Karpas-422 (cell line): ENCODE measurements at regions not wholly inside any gene's neighbourhood (a gene's known extent, or its start where the extent isn't known, plus 50 kb on each side); places are given as distances from the start of the nearest gene placed in this dataset.
"Not testable (repeated sequence)": the region's sequence is repeated elsewhere in the genome, so short reads cannot be mapped to it uniquely, and the experiment has no call there.

Experiments
- DNase-seq: peaks from one replicate; pipeline ENCODE4 v3.0.0-alpha.2; 2015
- H2AFZ ChIP-seq: fragments of 200-600 bp; sonication (generic); 2 replicates; pipeline ENCODE4 v1.6.1; 2014; ENCODE audit warnings: antibody characterized with exemption, low read length, mixed read lengths
- H3K27ac ChIP-seq: fragments of 200-600 bp; sonication (generic); 2 replicates; pipeline ENCODE4 v1.5.1; 2014; ENCODE audit warnings: mild to moderate bottlenecking, low read length, moderate library complexity
- H3K27me3 ChIP-seq: fragments of 200-600 bp; sonication (generic); 2 replicates; pipeline ENCODE4 v1.6.1; 2014; ENCODE audit warnings: low read length, mixed read lengths
- H3K36me3 ChIP-seq: fragments of 200-600 bp; sonication (generic); 2 replicates; pipeline ENCODE4 v1.6.1; 2014; ENCODE audit warnings: low read length, mixed read lengths; ENCODE audit not compliant: insufficient read depth
- H3K4me1 ChIP-seq: fragments of 200-600 bp; sonication (generic); 2 replicates; pipeline ENCODE4 v1.6.1; 2014; ENCODE audit warnings: mild to moderate bottlenecking, low read length, mixed read lengths
- H3K4me2 ChIP-seq: fragments of 200-600 bp; sonication (generic); 2 replicates; pipeline ENCODE4 v1.6.1; 2014; ENCODE audit warnings: low read length, low read depth, mild to moderate bottlenecking; ENCODE audit not compliant: poor library complexity, severe bottlenecking
- H3K4me3 ChIP-seq: fragments of 200-600 bp; sonication (generic); 2 replicates; pipeline ENCODE4 v1.5.1; 2014; ENCODE audit warnings: mild to moderate bottlenecking, antibody characterized with exemption, low read length, mixed read lengths
- H3K79me2 ChIP-seq: fragments of 200-600 bp; sonication (generic); 2 replicates; pipeline ENCODE4 v1.6.1; 2014; ENCODE audit warnings: mild to moderate bottlenecking, low read length, mixed read lengths
- H3K9ac ChIP-seq: fragments of 200-600 bp; sonication (generic); 2 replicates; pipeline ENCODE4 v1.6.0; 2014; ENCODE audit warnings: low read length
- H3K9me2 ChIP-seq: fragments of 200-600 bp; sonication (generic), shearing (Covaris generic); replicated peaks from 2 replicates; pipeline ENCODE4 v1.6.0; 2014; ENCODE audit warnings: mild to moderate bottlenecking, low read length, moderate library complexity; ENCODE audit not compliant: insufficient read depth
- H3K9me3 ChIP-seq: fragments of 300-700, 200-600 bp; sonication (generic); 2 replicates; pipeline ENCODE4 v1.6.1; 2014; ENCODE audit warnings: low read length, mixed read lengths
- H4K20me1 ChIP-seq: fragments of 200-600 bp; sonication (generic); 2 replicates; pipeline ENCODE4 v1.6.1; 2014; ENCODE audit warnings: mild to moderate bottlenecking, antibody characterized with exemption, low read length, low read depth; ENCODE audit not compliant: insufficient read depth

DNA sequence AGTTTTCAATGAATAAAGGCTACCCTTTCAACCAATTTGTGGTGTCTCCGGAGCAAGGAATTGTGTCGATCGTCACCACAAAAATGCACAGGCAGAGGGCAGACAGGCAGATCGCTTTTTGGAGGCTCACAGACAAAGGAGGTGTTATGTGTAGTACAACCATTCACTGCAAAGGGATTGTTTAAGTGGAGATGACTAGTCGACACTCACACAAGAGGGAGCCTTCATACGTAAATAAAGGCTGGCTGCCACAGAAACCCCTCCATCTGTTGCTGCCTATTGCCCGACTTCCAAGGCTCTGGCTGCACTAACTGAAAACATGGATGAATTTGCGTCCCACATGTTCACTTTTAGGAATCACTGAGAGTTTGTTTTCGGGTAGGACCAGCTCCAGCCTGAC is 281.1 kb downstream of the NKX6-1 start:
- no peak overlapping the region for H3K4me3 ChIP-seq
- no peak overlapping the region for H3K4me2 ChIP-seq
- H3K27me3 ChIP-seq, result no peaks in the 10 kb centered on the region
- H3K36me3 ChIP-seq, result no peaks in the 10 kb centered on the region
- H2AFZ ChIP-seq, result no peak overlapping the region
- peaks cover 8% of the 10 kb centered on the region for H3K4me1 ChIP-seq
- no peak overlapping the region for H3K9ac ChIP-seq
- H3K9me3 ChIP-seq, result no peaks in the 10 kb centered on the region
- H4K20me1 ChIP-seq, result no peaks in the 10 kb centered on the region
- DNase-seq, result no peak
- no peaks in the 10 kb centered on the region for H3K9me2 ChIP-seq
- H3K27ac ChIP-seq, result no peak overlapping the region
- no peaks in the 10 kb centered on the region for H3K79me2 ChIP-seq

DNA sequence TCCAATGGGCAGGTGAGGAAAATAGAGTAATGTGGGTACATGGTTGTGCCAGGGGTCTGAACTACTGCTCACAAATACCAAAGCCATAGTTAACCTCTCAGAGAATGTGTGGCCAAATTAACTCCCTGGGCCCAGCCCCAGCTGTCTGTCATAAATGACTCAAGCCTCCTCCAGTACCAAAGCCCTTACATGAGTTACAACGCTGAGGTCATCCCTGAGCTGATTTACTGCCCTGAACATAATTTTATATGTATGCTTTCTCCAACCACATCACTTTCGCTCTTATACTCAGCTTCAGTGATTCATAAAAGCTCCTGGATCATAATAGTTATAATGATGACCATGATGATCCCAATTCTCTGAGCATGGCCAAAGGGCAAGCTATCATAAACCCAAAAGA is 283.9 kb downstream of the NKX6-1 start:
- Histone ChIP-seq H2AFZ (no peak overlapping the region), H3K36me3 (no peaks in the 10 kb centered on the region), H3K27me3 (no peaks in the 10 kb centered on the region), H4K20me1 (no peaks in the 10 kb centered on the region), H3K9ac (no peak overlapping the region), H3K4me2 (no peak overlapping the region), H3K79me2 (no peaks in the 10 kb centered on the region), H3K4me3 (no peak overlapping the region), H3K9me2 (no peaks in the 10 kb centered on the region), H3K9me3 (no peaks in the 10 kb centered on the region), H3K27ac (no peak overlapping the region), H3K4me1 (no peaks in the 10 kb centered on the region)
- DNase-seq, result no peak

DNA sequence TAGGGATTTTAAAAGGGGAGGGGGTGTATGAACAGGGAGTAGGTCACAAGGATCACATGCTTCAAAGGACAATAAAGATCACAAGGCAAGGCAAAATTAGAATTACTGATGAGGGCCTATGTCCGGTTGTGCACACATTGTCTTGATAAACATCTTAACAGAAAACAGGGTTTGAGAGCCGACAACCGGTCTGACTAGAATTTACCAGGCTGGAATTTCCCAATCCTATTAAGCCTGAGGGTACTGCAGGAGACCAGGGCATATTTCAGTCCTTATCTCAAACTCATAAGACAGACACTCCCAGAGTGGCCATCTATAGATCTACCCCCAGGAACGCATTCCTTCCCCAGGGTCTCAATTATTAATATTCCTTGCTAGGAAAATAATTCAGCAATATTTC is 292.9 kb downstream of the NKX6-1 start:
- H3K9me2 ChIP-seq, H3K4me3 ChIP-seq, H3K27ac ChIP-seq, H3K4me2 ChIP-seq, H3K4me1 ChIP-seq, H4K20me1 ChIP-seq, H3K36me3 ChIP-seq, H3K9me3 ChIP-seq, H3K9ac ChIP-seq, H2AFZ ChIP-seq, H3K27me3 ChIP-seq, DNase-seq, H3K79me2 ChIP-seq: not testable (repeated sequence)

DNA sequence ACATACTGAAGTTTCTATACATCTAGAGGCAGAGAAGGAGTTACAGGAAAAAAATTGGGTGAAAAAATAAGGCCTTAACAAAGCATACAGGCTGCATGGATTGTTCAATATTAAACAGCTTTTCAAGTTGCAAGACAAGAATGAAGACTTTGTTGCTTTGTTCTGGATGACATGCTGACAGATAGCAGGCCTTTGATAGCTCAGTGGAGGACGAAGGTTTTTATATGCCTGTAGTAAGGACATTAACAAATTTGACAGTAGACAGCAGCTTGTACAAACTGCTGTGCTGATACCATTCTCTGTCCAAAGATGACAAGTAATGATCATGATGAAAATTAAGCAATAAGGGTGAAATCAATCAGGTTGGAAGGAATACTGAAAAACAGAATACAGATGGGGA is 309.9 kb downstream of the NKX6-1 start:
- H3K27ac ChIP-seq, result no peak overlapping the region
- H3K79me2 ChIP-seq, result no peaks in the 10 kb centered on the region
- H3K4me1 ChIP-seq, result no peaks in the 10 kb centered on the region
- H3K9me2 ChIP-seq, result no peaks in the 10 kb centered on the region
- H3K27me3 ChIP-seq, result no peaks in the 10 kb centered on the region
- H4K20me1 ChIP-seq, result no peaks in the 10 kb centered on the region
- DNase-seq, result no peak
- no peaks in the 10 kb centered on the region for H3K36me3 ChIP-seq
- no peak overlapping the region for H3K4me3 ChIP-seq
- H2AFZ ChIP-seq, result no peak overlapping the region
- H3K9ac ChIP-seq, result no peak overlapping the region
- H3K4me2 ChIP-seq, result no peak overlapping the region
- H3K9me3 ChIP-seq, result no peaks in the 10 kb centered on the region

DNA sequence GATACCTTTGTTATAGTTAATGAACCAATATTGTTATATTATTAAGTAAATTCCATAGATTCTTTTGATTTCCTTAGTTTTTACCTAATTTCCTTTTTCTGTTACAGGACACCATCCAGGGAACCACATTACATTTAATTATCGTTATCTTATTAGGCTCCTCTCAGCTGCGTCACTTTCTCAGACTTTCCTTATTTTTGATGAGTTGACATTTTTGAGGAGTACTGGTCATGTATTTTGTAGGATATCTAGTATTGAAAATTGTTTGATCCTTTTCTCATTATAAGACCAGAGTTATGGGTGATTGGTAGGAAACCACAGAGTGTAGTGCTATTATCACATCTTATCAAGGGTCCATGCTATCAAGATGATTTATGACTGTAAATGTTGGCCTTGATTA is 319.7 kb downstream of the NKX6-1 start:
- Histone ChIP-seq H3K36me3 (no peaks in the 10 kb centered on the region), H3K9me2 (no peaks in the 10 kb centered on the region), H3K4me3 (no peak overlapping the region), H3K27ac (no peak overlapping the region), H3K9ac (no peak overlapping the region), H3K4me1 (no peaks in the 10 kb centered on the region), H4K20me1 (no peaks in the 10 kb centered on the region), H3K79me2 (no peaks in the 10 kb centered on the region), H3K9me3 (no peaks in the 10 kb centered on the region), H3K4me2 (no peak overlapping the region), H2AFZ (no peak overlapping the region), H3K27me3 (no peaks in the 10 kb centered on the region)
- DNase-seq, result no peak

DNA sequence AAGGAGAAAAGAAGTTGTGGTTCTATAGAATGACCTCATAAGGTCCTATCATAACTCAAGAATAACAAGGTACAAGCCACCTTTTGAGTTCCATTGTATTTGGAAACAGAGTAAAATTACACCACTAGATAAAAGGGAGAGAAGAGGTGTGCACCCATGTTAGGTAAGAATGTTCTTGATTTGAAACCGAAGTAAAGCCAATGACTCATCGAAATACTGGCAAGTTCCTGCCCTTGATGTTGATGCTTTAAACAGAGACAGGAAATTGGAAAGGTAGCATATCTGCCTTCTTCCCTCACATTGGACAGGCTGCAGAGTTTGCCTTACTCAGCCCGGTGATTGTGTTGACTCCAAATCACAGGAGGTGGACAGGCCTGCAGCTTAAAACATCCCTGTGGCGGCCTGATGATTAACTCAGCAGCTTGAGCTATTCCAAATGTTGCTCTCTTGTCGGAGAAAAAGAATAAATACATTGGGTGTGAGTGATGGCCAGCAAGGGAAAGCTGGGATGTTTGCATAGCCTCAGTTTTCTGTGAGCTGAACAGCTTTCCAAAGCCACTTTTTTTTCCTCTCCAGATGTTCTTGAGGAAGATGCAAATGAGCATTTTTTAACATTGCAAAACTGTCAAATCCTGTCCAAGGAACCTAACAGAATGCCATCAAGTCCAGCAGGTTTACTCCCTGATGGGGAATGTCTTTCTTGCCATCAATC is 321.1 kb downstream of the NKX6-1 start:
- Histone ChIP-seq H3K4me3 (no peak overlapping the region), H3K79me2 (no peaks in the 10 kb centered on the region), H3K9ac (no peak overlapping the region), H3K27me3 (no peaks in the 10 kb centered on the region), H3K4me2 (no peak overlapping the region), H3K36me3 (no peaks in the 10 kb centered on the region), H3K9me3 (no peaks in the 10 kb centered on the region), H4K20me1 (no peaks in the 10 kb centered on the region), H3K4me1 (no peaks in the 10 kb centered on the region), H3K9me2 (no peaks in the 10 kb centered on the region), H3K27ac (no peak overlapping the region), H2AFZ (no peak overlapping the region)
- no peak for DNase-seq

DNA sequence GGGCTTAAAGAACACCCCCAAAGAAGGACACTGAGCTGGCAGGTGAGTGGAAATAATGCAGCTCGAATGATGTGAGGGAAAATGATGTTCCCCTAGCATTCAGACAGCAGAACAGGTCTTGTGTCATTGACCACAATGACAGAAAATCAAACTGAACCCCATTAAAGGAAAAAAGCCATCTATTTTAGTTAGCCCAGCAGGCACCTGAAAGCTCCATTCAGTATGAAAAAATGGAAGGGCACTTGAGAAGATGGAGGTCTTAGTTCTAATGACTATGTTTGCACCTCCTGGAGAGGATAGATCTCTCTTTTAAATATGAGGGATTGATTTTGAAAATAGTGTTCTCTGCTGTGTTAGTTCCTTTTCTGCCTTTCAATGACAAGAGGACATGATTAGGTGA is 323.1 kb downstream of the NKX6-1 start:
- Histone ChIP-seq H3K9me3 (no peaks in the 10 kb centered on the region), H3K36me3 (no peaks in the 10 kb centered on the region), H3K9me2 (0 out of 2 replicates have a peak, but pooled peaks cover 2% of the 10 kb centered on the region), H2AFZ (no peak overlapping the region), H3K4me2 (no peak overlapping the region), H3K4me1 (no peaks in the 10 kb centered on the region), H4K20me1 (no peaks in the 10 kb centered on the region), H3K4me3 (no peak overlapping the region), H3K27ac (no peak overlapping the region), H3K9ac (no peak overlapping the region), H3K79me2 (no peaks in the 10 kb centered on the region), H3K27me3 (0 out of 2 replicates have a peak, but pooled peaks cover 4% of the 10 kb centered on the region)
- DNase-seq, result no peak

DNA sequence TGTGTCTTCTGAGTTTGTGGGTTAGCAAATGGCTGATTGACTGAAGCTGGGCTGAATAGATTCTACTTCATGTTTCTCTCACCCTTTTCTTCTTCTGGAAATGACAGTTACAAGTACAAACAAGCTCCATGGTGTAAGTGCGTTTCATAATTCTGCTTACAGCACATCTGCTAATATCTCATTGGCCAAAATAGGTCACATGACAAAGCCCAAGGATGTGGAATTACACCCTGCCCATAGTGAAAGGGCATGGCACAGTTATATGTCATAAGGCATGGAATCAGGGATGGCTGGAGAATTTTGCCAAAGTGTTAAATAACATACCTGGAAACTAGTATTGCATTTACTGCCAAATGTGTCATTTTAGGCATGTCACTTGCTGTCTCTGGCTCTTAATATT is 327.2 kb downstream of the NKX6-1 start:
- no peak for DNase-seq
- Histone ChIP-seq H3K9me3 (no peaks in the 10 kb centered on the region), H3K36me3 (no peaks in the 10 kb centered on the region), H3K4me1 (no peaks in the 10 kb centered on the region), H3K9me2 (0 out of 2 replicates have a peak, but pooled peaks cover 3% of the 10 kb centered on the region), H4K20me1 (no peaks in the 10 kb centered on the region), H3K27me3 (0 out of 2 replicates have a peak, but pooled peaks cover 4% of the 10 kb centered on the region), H3K4me2 (no peak overlapping the region), H2AFZ (no peak overlapping the region), H3K4me3 (no peak overlapping the region), H3K79me2 (no peaks in the 10 kb centered on the region), H3K27ac (no peak overlapping the region), H3K9ac (no peak overlapping the region)
